ENCODE measurements at regions not wholly inside any gene's neighbourhood (a gene's known extent, or its start where the extent isn't known, plus 50 kb on each side); places are given as distances from the start of the nearest gene placed in this dataset.

- no peak for TF ChIP-seq CTCF (IDR thresholded peaks at IDR 0.05)
- no peak for TF ChIP-seq POLR2A (IDR thresholded peaks at IDR 0.05)
These were observed 87.1 kb upstream of the POU3F2 start for GRCh38 chr6:98747273-98747672.
